H1 (cell line): ENCODE measurements at regions not wholly inside any gene's neighbourhood (a gene's known extent, or its start where the extent isn't known, plus 50 kb on each side); places are given as distances from the start of the nearest gene placed in this dataset.

Experiments
- CTCF ChIA-PET: fragments of 300-600 bp; sonication (Branson Sonifier 250); formaldehyde crosslinking; loops from one replicate; lab custom pipeline; 2021; ENCODE audit not compliant: partially characterized antibody; lab: Charles Lee
- POLR2A ChIA-PET: fragments of 300-600 bp; sonication (Branson Sonifier 250); formaldehyde crosslinking; loops from one replicate; lab custom pipeline; 2021; ENCODE audit warnings: inconsistent platforms; ENCODE audit not compliant: partially characterized antibody; lab: Charles Lee
- DNase-seq, 2 experiments: peaks; one replicate each; pipeline versions ENCODE4 v3.0.0 to v3.0.0-alpha.2; 2010 to 2022; ENCODE audit warnings: low spot score in 2 of 2, low read depth in 1 of 2, mixed read lengths in 1 of 2
- FAIRE-seq: peaks from 2 replicates; lab custom pipeline; 2011; peaks lifted over from hg19 to GRCh38; lab: Jason Lieb, UNC
- H2AFZ ChIP-seq: 2 replicates; pipeline ENCODE4 v1.8.1; 2012; ENCODE audit warnings: low read length, inconsistent platforms
- H2AK5ac ChIP-seq: 2 replicates; pipeline ENCODE4 v1.6.1; 2013; ENCODE audit warnings: low read depth, low read length
- H2BK120ac ChIP-seq: replicated peaks from 2 replicates; pipeline ENCODE3; 2013; ENCODE audit warnings: low read depth, low read length, inconsistent platforms
- H2BK12ac ChIP-seq: 2 replicates; pipeline ENCODE4 v1.6.1; 2013; ENCODE audit warnings: low read depth, low read length
- H2BK15ac ChIP-seq: 2 replicates; pipeline ENCODE4 v1.6.1; 2013; ENCODE audit warnings: low read length
- H2BK20ac ChIP-seq: 2 replicates; pipeline ENCODE4 v1.6.1; 2013; ENCODE audit warnings: low read length
- H2BK5ac ChIP-seq: 2 replicates; pipeline ENCODE4 v1.6.1; 2013; ENCODE audit warnings: low read depth, low read length
- H3K14ac ChIP-seq: 2 replicates; pipeline ENCODE4 v1.6.1; 2013; ENCODE audit warnings: inconsistent platforms; ENCODE audit not compliant: insufficient read length
- H3K18ac ChIP-seq: 2 replicates; pipeline ENCODE4 v1.6.1; 2013; ENCODE audit warnings: low read length; ENCODE audit errors: extremely low read depth
- H3K23ac ChIP-seq: 2 replicates; pipeline ENCODE4 v1.6.1; 2013; ENCODE audit warnings: inconsistent platforms; ENCODE audit not compliant: insufficient read length
- H3K23me2 ChIP-seq: 2 replicates; pipeline ENCODE4 v1.6.1; 2013; ENCODE audit warnings: low read depth, low read length
- H3K27ac ChIP-seq: 2 replicates; pipeline ENCODE4 v1.6.1; 2011; ENCODE audit warnings: low read depth, low read length, inconsistent platforms
- H3K27me3 ChIP-seq, 4 experiments: replicated peaks in 1 of 4; 1 replicate in 1 of 4; 2 replicates in 3 of 4; pipeline versions ENCODE4 v1.6.1 to v1.8.1; 2011 to 2013; ENCODE audit warnings: low read length in 3 of 4, mild to moderate bottlenecking in 3 of 4, inconsistent platforms in 2 of 4, mixed read lengths in 2 of 4, moderate library complexity in 1 of 4; ENCODE audit not compliant: control insufficient read depth in 3 of 4, insufficient read depth in 3 of 4; ENCODE audit errors: extremely low read depth in 1 of 4
- H3K36me3 ChIP-seq, 4 experiments: 2 replicates each; pipeline versions ENCODE4 v1.6.1 to v1.8.1; 2011 to 2013; ENCODE audit warnings: mild to moderate bottlenecking in 4 of 4, low read length in 3 of 4, moderate library complexity in 2 of 4, control low read depth in 1 of 4, inconsistent platforms in 1 of 4; ENCODE audit not compliant: insufficient read depth in 4 of 4, control insufficient read depth in 2 of 4
- H3K4ac ChIP-seq: replicated peaks from 2 replicates; pipeline ENCODE3; 2013; ENCODE audit warnings: low read length, low read depth, mixed read lengths, inconsistent platforms; ENCODE audit not compliant: insufficient read length
- H3K4me1 ChIP-seq, 4 experiments: replicated peaks in 1 of 4; 1 replicate in 1 of 4; 2 replicates in 3 of 4; pipeline versions ENCODE4 v1.6.1 to v1.8.1; 2011 to 2013; ENCODE audit warnings: low read length in 3 of 4, inconsistent platforms in 2 of 4, mixed read lengths in 1 of 4; ENCODE audit not compliant: insufficient read depth in 4 of 4, control insufficient read depth in 3 of 4
- H3K4me2 ChIP-seq, 2 experiments: 2 replicates each; pipeline versions ENCODE4 v1.6.1 to v1.8.1; 2011 to 2013; ENCODE audit warnings: low read depth in 2 of 2, low read length in 2 of 2, control low read depth in 1 of 2, inconsistent platforms in 1 of 2, mild to moderate bottlenecking in 1 of 2; ENCODE audit not compliant: insufficient read depth in 1 of 2
- H3K4me3 ChIP-seq, 4 experiments: fragments of 200-600, 300-600 bp in 1 of 4; sonication (generic), shearing (Covaris generic), sonication (Bioruptor Twin) in 1 of 4; 2 replicates each; pipeline versions ENCODE4 v1.5.1 to v1.8.1; 2011 to 2016; ENCODE audit warnings: low read length in 4 of 4, low read depth in 3 of 4, control low read depth in 2 of 4, inconsistent platforms in 2 of 4, mild to moderate bottlenecking in 2 of 4, mixed read lengths in 1 of 4, moderate library complexity in 1 of 4; ENCODE audit not compliant: insufficient read depth in 2 of 4; ENCODE audit errors: extremely low read depth in 1 of 4
- H3K56ac ChIP-seq: replicated peaks from 2 replicates; pipeline ENCODE3; 2013; ENCODE audit warnings: low read depth, mild to moderate bottlenecking, mixed read lengths, low read length, inconsistent platforms; ENCODE audit not compliant: insufficient read length
- H3K79me1 ChIP-seq: 2 replicates; pipeline ENCODE4 v1.6.1; 2013; ENCODE audit warnings: low read depth, low read length, control low read depth
- H3K79me2 ChIP-seq, 2 experiments: 2 replicates each; pipeline versions ENCODE4 v1.6.1 to v1.8.1; 2012 to 2013; ENCODE audit warnings: low read length in 2 of 2, mild to moderate bottlenecking in 2 of 2, inconsistent platforms in 1 of 2; ENCODE audit not compliant: insufficient read depth in 2 of 2, control insufficient read depth in 1 of 2
- H3K9ac ChIP-seq, 4 experiments: replicated peaks in 1 of 4; 1 replicate in 1 of 4; 2 replicates in 3 of 4; pipeline versions ENCODE4 v1.6.1 to v1.8.1; 2011 to 2013; ENCODE audit warnings: low read depth in 3 of 4, low read length in 3 of 4, control low read depth in 2 of 4, mild to moderate bottlenecking in 2 of 4, moderate library complexity in 2 of 4, inconsistent platforms in 1 of 4; ENCODE audit errors: extremely low read depth in 1 of 4
- H3K9me3 ChIP-seq, 2 experiments: 2 replicates each; pipeline versions ENCODE4 v1.6.1 to v1.8.1; 2012 to 2013; ENCODE audit warnings: mild to moderate bottlenecking in 2 of 2, moderate library complexity in 2 of 2, control low read depth in 1 of 2, inconsistent platforms in 1 of 2, low read depth in 1 of 2, low read length in 1 of 2, mixed read lengths in 1 of 2; ENCODE audit not compliant: insufficient read depth in 2 of 2
- H4K20me1 ChIP-seq, 2 experiments: replicated peaks in 1 of 2; 2 replicates each; pipeline versions ENCODE3 to v1.8.1; 2011 to 2013; ENCODE audit warnings: inconsistent platforms in 2 of 2, low read length in 2 of 2, mild to moderate bottlenecking in 1 of 2; ENCODE audit not compliant: insufficient read depth in 2 of 2, control insufficient read depth in 1 of 2
- H4K5ac ChIP-seq: 2 replicates; pipeline ENCODE4 v1.6.1; 2013; ENCODE audit warnings: low read length, low read depth, mixed read lengths, inconsistent platforms; ENCODE audit not compliant: insufficient read length
- H4K8ac ChIP-seq: 2 replicates; pipeline ENCODE4 v1.8.0; 2013; ENCODE audit warnings: mild to moderate bottlenecking, moderate library complexity, low read length, inconsistent platforms; ENCODE audit not compliant: insufficient read depth; ENCODE audit errors: extremely low read depth
- H4K91ac ChIP-seq: replicated peaks from 2 replicates; pipeline ENCODE3; 2013; ENCODE audit warnings: low read length, mixed read lengths, inconsistent platforms; ENCODE audit not compliant: insufficient read length
- ASH2L ChIP-seq: fragments of 200-600, 300-600 bp; sonication (generic); IDR thresholded peaks from one replicate; pipeline ENCODE4 v1.7.1; 2017; ENCODE audit warnings: low read length
- BRCA1 ChIP-seq: IDR thresholded peaks from 2 replicates; pipeline ENCODE4 v1.6.1; 2012; ENCODE audit warnings: low read depth, low read length, improper control_type of control experiment
- CHD2 ChIP-seq: IDR thresholded peaks from 2 replicates; pipeline ENCODE4 v1.6.1; 2012; ENCODE audit warnings: low read length, improper control_type of control experiment
- HDAC2 ChIP-seq, 2 experiments: fragments of 300-600 bp in 1 of 2; sonication (generic) in 1 of 2; IDR thresholded peaks; 2 replicates each; pipeline ENCODE4 v1.6.1; 2011 to 2012; ENCODE audit warnings: low read depth in 2 of 2, low read length in 2 of 2, mild to moderate bottlenecking in 2 of 2, moderate library complexity in 2 of 2, borderline replicate concordance in 1 of 2, inconsistent platforms in 1 of 2
- JUN ChIP-seq: IDR thresholded peaks from 2 replicates; pipeline ENCODE4 v1.6.1; 2011; ENCODE audit warnings: low read depth, mild to moderate bottlenecking, improper control_type of control experiment, low read length
- MAX ChIP-seq: IDR thresholded peaks from 2 replicates; pipeline ENCODE4 v1.6.1; 2012; ENCODE audit warnings: inconsistent platforms
- POLR2A ChIP-seq, 2 experiments: IDR thresholded peaks; 1 replicate in 1 of 2; 2 replicates in 1 of 2; pipeline ENCODE4 v1.6.1; 2011; ENCODE audit warnings: low read depth in 2 of 2, low read length in 2 of 2, mild to moderate bottlenecking in 2 of 2; ENCODE audit errors: control extremely low read depth in 1 of 2
- POU5F1 ChIP-seq: IDR thresholded peaks from 2 replicates; pipeline ENCODE4 v1.6.1; 2011; ENCODE audit warnings: low read depth, mild to moderate bottlenecking, low read length, moderate library complexity
- RFX5 ChIP-seq: IDR thresholded peaks from 2 replicates; pipeline ENCODE4 v1.6.1; 2011; ENCODE audit warnings: low read depth, low read length, improper control_type of control experiment, borderline replicate concordance
- RXRA ChIP-seq: IDR thresholded peaks from 2 replicates; pipeline ENCODE4 v1.6.1; 2011; ENCODE audit warnings: low read depth, mild to moderate bottlenecking, low read length, moderate library complexity; ENCODE audit not compliant: insufficient read depth
- SAP30 ChIP-seq: fragments of 300-600 bp; sonication (generic); IDR thresholded peaks from 2 replicates; pipeline ENCODE4 v1.7.1; 2012; ENCODE audit warnings: low read length, moderate library complexity, mild to moderate bottlenecking, inconsistent platforms; ENCODE audit not compliant: insufficient read depth, insufficient replicate concordance
- SP1 ChIP-seq: IDR thresholded peaks from 2 replicates; pipeline ENCODE4 v1.6.1; 2011; ENCODE audit warnings: low read depth, low read length
- USF2 ChIP-seq: IDR thresholded peaks from 2 replicates; pipeline ENCODE4 v1.6.1; 2011; ENCODE audit warnings: low read length, improper control_type of control experiment
- ZNF274 ChIP-seq: IDR thresholded peaks from 2 replicates; pipeline ENCODE4 v1.7.0; 2012; ENCODE audit warnings: low read length, borderline replicate concordance; ENCODE audit errors: extremely low read depth
- WGBS, 2 experiments: shearing (Covaris generic) in 1 of 2; methylation state at CpG; one replicate each; pipeline versions ENCODE4 v1.1.6 to v1.1.7; 2013 to 2015; ENCODE audit warnings: low lambda C conversion rate in 2 of 2, mixed read lengths in 2 of 2, inconsistent platforms in 1 of 2, low coverage in 1 of 2, missing lambda C conversion rate in 1 of 2; ENCODE audit not compliant: insufficient replicate concordance in 2 of 2, insufficient coverage in 1 of 2, insufficient read length in 1 of 2; ENCODE audit errors: extremely low coverage in 1 of 2, missing lambda C conversion rate in 1 of 2; 5-methylcytosine and 5-hydroxymethylcytosine counted together

GRCh38 chr12:24212496-24212895 lies 263.0 kb upstream of the SOX5 start:
- no peaks in the 10 kb centered on the region for H4K20me1 ChIP-seq
- DNase-seq (no peak), FAIRE-seq (no peak)
- no peak overlapping the region for H3K14ac ChIP-seq
- no peak overlapping the region for H3K9ac ChIP-seq
- no peak overlapping the region for H4K91ac ChIP-seq
- no peak overlapping the region for H2AK5ac ChIP-seq
- no peak overlapping the region for H2BK120ac ChIP-seq
- peak overlapping the region; percentile 15; the same call in 1 of the 2 replicates for H3K18ac ChIP-seq
- H2BK5ac ChIP-seq = no peak overlapping the region
- H4K5ac ChIP-seq = no peak overlapping the region
- no peak overlapping the region for H3K27ac ChIP-seq
- H3K27me3 ChIP-seq = no peaks in the 10 kb centered on the region
- no peaks in the 10 kb centered on the region for H3K79me1 ChIP-seq
- H2BK15ac ChIP-seq = no peak overlapping the region
- no peak overlapping the region for H3K56ac ChIP-seq
- no peaks in the 10 kb centered on the region for H3K36me3 ChIP-seq
- WGBS, 2 experiments = 86% methylated on average over 2 of the region's 2 CpGs; no CpG with 5 or more reads in 1 of the 2 experiments
- no peak overlapping the region for H2BK12ac ChIP-seq
- H2BK20ac ChIP-seq = no peak overlapping the region
- CTCF ChIA-PET = interaction anchor here (0.6 kb wide), 1 partner anchor 487 kb away, joined by 4 read pairs; no protein-coding TSS in a partner anchor
- H2AFZ ChIP-seq = no peak overlapping the region
- no peaks in the 10 kb centered on the region for H3K23me2 ChIP-seq
- no peak overlapping the region for H3K4ac ChIP-seq
- H3K23ac ChIP-seq = no peak overlapping the region
- POLR2A ChIA-PET = no interaction called here
- H3K9me3 ChIP-seq = no peaks in the 10 kb centered on the region
- no peaks in the 10 kb centered on the region for H3K79me2 ChIP-seq
- H3K4me3 ChIP-seq = no peak overlapping the region
- H3K4me1 ChIP-seq = peaks cover 0 to 2% (median 1%) of the 10 kb centered on the region in 4 experiments; a peak in 2 of 7 replicates
- H3K4me2 ChIP-seq = no peak overlapping the region
- H4K8ac ChIP-seq = no peak overlapping the region
- no peak for TF ChIP-seq ASH2L
- TF ChIP-seq USF2 = no peak
- TF ChIP-seq BRCA1 = no peak
- no peak for TF ChIP-seq JUN
- no peak for TF ChIP-seq SAP30
- no peak for TF ChIP-seq RXRA
- TF ChIP-seq SP1 = no peak
- TF ChIP-seq ZNF274 = no peak
- TF ChIP-seq RFX5 = no peak
- TF ChIP-seq HDAC2 (IDR thresholded peaks at IDR 0.05; ENCODE audit: borderline replicate concordance in 1 of 2, low read depth in 2 of 2, low read length in 2 of 2) = no peak
- no peak for TF ChIP-seq CHD2
- no peak for TF ChIP-seq POLR2A (IDR thresholded peaks at IDR 0.05; ENCODE audit: control extremely low read depth in 1 of 2, low read depth in 2 of 2, low read length in 2 of 2)
- TF ChIP-seq POU5F1 = no peak
- TF ChIP-seq MAX = no peak
